GM23338 (cell line): ENCODE measurements at regions not wholly inside any gene's neighbourhood (a gene's known extent, or its start where the extent isn't known, plus 50 kb on each side); places are given as distances from the start of the nearest gene placed in this dataset.

Source experiments
- ATAC-seq: fragments of 200-7000 bp; cut with Tn5 transposase; 3 replicates; pipeline ENCODE4 v1.9.1; 2020
- DNase-seq: peaks from one replicate; pipeline ENCODE4 v3.0.0-alpha.2; 2015; ENCODE audit warnings: low spot score
- H2AFZ ChIP-seq: fragments of 200-600 bp; sonication (generic); 2 replicates; pipeline ENCODE4 v1.8.0; 2016; ENCODE audit warnings: antibody characterized with exemption, mild to moderate bottlenecking, moderate library complexity
- H3F3A ChIP-seq: fragments of 200-600 bp; sonication (generic); replicated peaks from 2 replicates; pipeline ENCODE4 v1.8.0; 2017; ENCODE audit warnings: antibody characterized with exemption, mixed run types, low read depth
- H3K27ac ChIP-seq: fragments of 200-600 bp; sonication (generic); 2 replicates; pipeline ENCODE4 v1.6.1; 2016; ENCODE audit warnings: low read depth
- H3K27me3 ChIP-seq: fragments of 200-600 bp; sonication (generic); 2 replicates; pipeline ENCODE4 v1.8.0; 2016; ENCODE audit warnings: mild to moderate bottlenecking, mixed run types, moderate library complexity; ENCODE audit not compliant: insufficient read depth
- H3K36me3 ChIP-seq: fragments of 200-600 bp; sonication (generic); 2 replicates; pipeline ENCODE4 v1.8.0; 2016; ENCODE audit warnings: mild to moderate bottlenecking; ENCODE audit not compliant: insufficient read depth
- H3K4me1 ChIP-seq: fragments of 200-600 bp; sonication (generic); 2 replicates; pipeline ENCODE4 v1.8.0; 2016; ENCODE audit warnings: mild to moderate bottlenecking, moderate library complexity; ENCODE audit not compliant: insufficient read depth
- H3K4me2 ChIP-seq: fragments of 200-600 bp; sonication (generic); 2 replicates; pipeline ENCODE4 v1.7.1; 2017; ENCODE audit warnings: mixed run types
- H3K4me3 ChIP-seq: fragments of 200-600 bp; sonication (generic); 2 replicates; pipeline ENCODE4 v1.6.1; 2016; ENCODE audit warnings: mixed run types
- H3K79me2 ChIP-seq: fragments of 200-600 bp; sonication (generic); replicated peaks from 2 replicates; pipeline ENCODE4 v1.8.0; 2017; ENCODE audit warnings: mild to moderate bottlenecking; ENCODE audit not compliant: insufficient read depth
- H3K9me2 ChIP-seq: fragments of 200-600 bp; sonication (generic); 2 replicates; pipeline ENCODE4 v1.8.0; 2017; ENCODE audit not compliant: insufficient read depth
- H4K20me1 ChIP-seq: fragments of 200-600 bp; sonication (generic); replicated peaks from 2 replicates; pipeline ENCODE4 v1.8.0; 2017; ENCODE audit warnings: mild to moderate bottlenecking; ENCODE audit not compliant: insufficient read depth
- H3K27ac Mint-ChIP-seq: 2 replicates; pipeline ENCODE4 v1.8.0; 2020; ENCODE audit warnings: inconsistent platforms, mild to moderate bottlenecking, moderate library complexity, mixed read lengths
- H3K27me3 Mint-ChIP-seq: 3 replicates; pipeline ENCODE4 v1.8.0; 2022; ENCODE audit warnings: low read depth, mild to moderate bottlenecking, moderate library complexity, mixed read lengths, inconsistent platforms; ENCODE audit not compliant: insufficient read depth, poor library complexity
- H3K36me3 Mint-ChIP-seq: 3 replicates; pipeline ENCODE4 v1.8.0; 2021; ENCODE audit warnings: low read depth, mild to moderate bottlenecking, inconsistent platforms, moderate library complexity, mixed read lengths
- H3K4me1 Mint-ChIP-seq: 3 replicates; pipeline ENCODE4 v1.8.0; 2020; ENCODE audit warnings: mild to moderate bottlenecking, inconsistent platforms, mixed read lengths
- H3K4me3 Mint-ChIP-seq: 3 replicates; pipeline ENCODE4 v1.8.0; 2021; ENCODE audit warnings: moderate library complexity, mild to moderate bottlenecking, inconsistent platforms, mixed read lengths
- H3K9me3 Mint-ChIP-seq: 3 replicates; pipeline ENCODE4 v1.8.0; 2020; ENCODE audit warnings: moderate library complexity, mild to moderate bottlenecking, inconsistent platforms, mixed read lengths
- CTCF ChIP-seq, 2 experiments: fragments of 200-600 bp in 1 of 2; sonication (generic) in 1 of 2; conservative IDR thresholded peaks; 2 replicates each; pipeline versions ENCODE4 v1.5.1 to v1.6.1; 2016 to 2017; ENCODE audit warnings: antibody characterized with exemption in 2 of 2, low read depth in 2 of 2, mild to moderate bottlenecking in 2 of 2, moderate library complexity in 1 of 2
- ETS1 ChIP-seq: IDR thresholded peaks from 2 replicates; pipeline ENCODE4 v1.6.1; 2016; ENCODE audit warnings: antibody characterized with exemption
- EZH2 ChIP-seq: fragments of 200-600 bp; sonication (generic); IDR thresholded peaks from one replicate; pipeline ENCODE4 v1.8.0; 2017; ENCODE audit warnings: antibody characterized with exemption, mild to moderate bottlenecking, low read depth; ENCODE audit not compliant: unreplicated experiment
- EZH2phosphoT487 ChIP-seq: fragments of 200-600 bp; sonication (generic); IDR thresholded peaks from one replicate; pipeline ENCODE4 v1.8.1; 2018; ENCODE audit warnings: antibody characterized with exemption; ENCODE audit not compliant: unreplicated experiment
- STAT1 ChIP-seq: IDR thresholded peaks from one replicate; pipeline ENCODE4 v1.6.1; 2016; ENCODE audit warnings: antibody characterized with exemption; ENCODE audit not compliant: unreplicated experiment
- ZNF114 ChIP-seq: fragments of 250-450 bp; sonication (Bioruptor Pico); IDR thresholded peaks from 2 replicates; pipeline ENCODE4 v1.5.0; 2020; ENCODE audit warnings: mild to moderate bottlenecking, moderate library complexity
- TF ChIP-seq, protein P1 (sequence below): fragments of 250-450 bp; sonication (Bioruptor Pico); IDR thresholded peaks from 2 replicates; pipeline ENCODE4 v1.5.0; 2020; ENCODE audit warnings: mild to moderate bottlenecking, moderate library complexity

DNA sequence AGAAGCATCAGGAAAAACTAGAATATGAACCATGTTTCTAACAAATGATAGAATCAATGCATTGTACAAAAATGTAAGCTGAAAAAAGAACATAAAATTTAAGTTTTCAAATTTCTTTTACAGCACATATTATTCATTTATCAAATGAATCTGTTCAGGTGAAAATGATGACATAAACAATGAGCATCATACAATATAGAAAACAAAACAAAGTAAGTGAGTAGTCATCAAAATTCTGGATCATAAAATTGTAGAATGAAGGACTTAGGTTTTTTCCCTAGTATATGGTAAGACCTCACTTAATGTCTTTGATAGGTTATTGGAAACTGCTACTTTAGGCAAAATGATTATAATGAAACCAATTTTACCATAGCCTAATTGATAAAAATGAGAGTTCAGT is 427.0 kb upstream of the KCNH7 start:
- Mint-ChIP-seq H3K9me3 (no peaks in the 10 kb centered on the region), H3K4me1 (no peaks in the 10 kb centered on the region), H3K36me3 (no peaks in the 10 kb centered on the region), H3K27ac (no peak overlapping the region), H3K4me3 (no peak overlapping the region), H3K27me3 (no peaks in the 10 kb centered on the region)
- no peaks in the 10 kb centered on the region for H3K9me2 ChIP-seq
- no peaks in the 10 kb centered on the region for H3K27me3 ChIP-seq
- H3K27ac ChIP-seq, result no peak overlapping the region
- H3K79me2 ChIP-seq, result no peaks in the 10 kb centered on the region
- H4K20me1 ChIP-seq, result no peaks in the 10 kb centered on the region
- DNase-seq (no peak), ATAC-seq (no peak)
- H3F3A ChIP-seq, result no peaks in the 10 kb centered on the region
- TF ChIP-seq ETS1 (no peak), EZH2phosphoT487 (no peak), ZNF114 (CRISPR knock-in tag) (no peak), STAT1 (no peak), EZH2 (no peak), CTCF (conservative IDR thresholded peaks at IDR 0.05; ENCODE audit: low read depth in 2 of 2) (no peak)
- TF ChIP-seq, protein P1, sequence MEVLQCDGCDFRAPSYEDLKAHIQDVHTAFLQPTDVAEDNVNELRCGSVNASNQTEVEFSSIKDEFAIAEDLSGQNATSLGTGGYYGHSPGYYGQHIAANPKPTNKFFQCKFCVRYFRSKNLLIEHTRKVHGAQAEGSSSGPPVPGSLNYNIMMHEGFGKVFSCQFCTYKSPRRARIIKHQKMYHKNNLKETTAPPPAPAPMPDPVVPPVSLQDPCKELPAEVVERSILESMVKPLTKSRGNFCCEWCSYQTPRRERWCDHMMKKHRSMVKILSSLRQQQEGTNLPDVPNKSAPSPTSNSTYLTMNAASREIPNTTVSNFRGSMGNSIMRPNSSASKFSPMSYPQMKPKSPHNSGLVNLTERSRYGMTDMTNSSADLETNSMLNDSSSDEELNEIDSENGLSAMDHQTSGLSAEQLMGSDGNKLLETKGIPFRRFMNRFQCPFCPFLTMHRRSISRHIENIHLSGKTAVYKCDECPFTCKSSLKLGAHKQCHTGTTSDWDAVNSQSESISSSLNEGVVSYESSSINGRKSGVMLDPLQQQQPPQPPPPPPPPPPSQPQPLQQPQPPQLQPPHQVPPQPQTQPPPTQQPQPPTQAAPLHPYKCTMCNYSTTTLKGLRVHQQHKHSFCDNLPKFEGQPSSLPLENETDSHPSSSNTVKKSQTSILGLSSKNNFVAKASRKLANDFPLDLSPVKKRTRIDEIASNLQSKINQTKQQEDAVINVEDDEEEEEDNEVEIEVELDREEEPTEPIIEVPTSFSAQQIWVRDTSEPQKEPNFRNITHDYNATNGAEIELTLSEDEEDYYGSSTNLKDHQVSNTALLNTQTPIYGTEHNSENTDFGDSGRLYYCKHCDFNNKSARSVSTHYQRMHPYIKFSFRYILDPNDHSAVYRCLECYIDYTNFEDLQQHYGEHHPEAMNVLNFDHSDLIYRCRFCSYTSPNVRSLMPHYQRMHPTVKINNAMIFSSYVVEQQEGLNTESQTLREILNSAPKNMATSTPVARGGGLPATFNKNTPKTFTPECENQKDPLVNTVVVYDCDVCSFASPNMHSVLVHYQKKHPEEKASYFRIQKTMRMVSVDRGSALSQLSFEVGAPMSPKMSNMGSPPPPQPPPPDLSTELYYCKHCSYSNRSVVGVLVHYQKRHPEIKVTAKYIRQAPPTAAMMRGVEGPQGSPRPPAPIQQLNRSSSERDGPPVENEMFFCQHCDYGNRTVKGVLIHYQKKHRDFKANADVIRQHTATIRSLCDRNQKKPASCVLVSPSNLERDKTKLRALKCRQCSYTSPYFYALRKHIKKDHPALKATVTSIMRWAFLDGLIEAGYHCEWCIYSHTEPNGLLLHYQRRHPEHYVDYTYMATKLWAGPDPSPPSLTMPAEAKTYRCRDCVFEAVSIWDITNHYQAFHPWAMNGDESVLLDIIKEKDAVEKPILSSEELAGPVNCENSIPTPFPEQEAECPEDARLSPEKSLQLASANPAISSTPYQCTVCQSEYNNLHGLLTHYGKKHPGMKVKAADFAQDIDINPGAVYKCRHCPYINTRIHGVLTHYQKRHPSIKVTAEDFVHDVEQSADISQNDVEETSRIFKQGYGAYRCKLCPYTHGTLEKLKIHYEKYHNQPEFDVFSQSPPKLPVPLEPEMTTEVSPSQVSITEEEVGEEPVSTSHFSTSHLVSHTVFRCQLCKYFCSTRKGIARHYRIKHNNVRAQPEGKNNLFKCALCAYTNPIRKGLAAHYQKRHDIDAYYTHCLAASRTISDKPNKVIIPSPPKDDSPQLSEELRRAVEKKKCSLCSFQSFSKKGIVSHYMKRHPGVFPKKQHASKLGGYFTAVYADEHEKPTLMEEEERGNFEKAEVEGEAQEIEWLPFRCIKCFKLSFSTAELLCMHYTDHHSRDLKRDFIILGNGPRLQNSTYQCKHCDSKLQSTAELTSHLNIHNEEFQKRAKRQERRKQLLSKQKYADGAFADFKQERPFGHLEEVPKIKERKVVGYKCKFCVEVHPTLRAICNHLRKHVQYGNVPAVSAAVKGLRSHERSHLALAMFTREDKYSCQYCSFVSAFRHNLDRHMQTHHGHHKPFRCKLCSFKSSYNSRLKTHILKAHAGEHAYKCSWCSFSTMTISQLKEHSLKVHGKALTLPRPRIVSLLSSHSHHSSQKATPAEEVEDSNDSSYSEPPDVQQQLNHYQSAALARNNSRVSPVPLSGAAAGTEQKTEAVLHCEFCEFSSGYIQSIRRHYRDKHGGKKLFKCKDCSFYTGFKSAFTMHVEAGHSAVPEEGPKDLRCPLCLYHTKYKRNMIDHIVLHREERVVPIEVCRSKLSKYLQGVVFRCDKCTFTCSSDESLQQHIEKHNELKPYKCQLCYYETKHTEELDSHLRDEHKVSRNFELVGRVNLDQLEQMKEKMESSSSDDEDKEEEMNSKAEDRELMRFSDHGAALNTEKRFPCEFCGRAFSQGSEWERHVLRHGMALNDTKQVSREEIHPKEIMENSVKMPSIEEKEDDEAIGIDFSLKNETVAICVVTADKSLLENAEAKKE (CRISPR knock-in tag), result no peak
- H2AFZ ChIP-seq, result no peak overlapping the region
- H3K4me2 ChIP-seq, result no peak overlapping the region
- no peaks in the 10 kb centered on the region for H3K36me3 ChIP-seq
- H3K4me3 ChIP-seq, result no peak overlapping the region
- no peaks in the 10 kb centered on the region for H3K4me1 ChIP-seq
